Stimulated activated CD4-positive, alpha-beta T cell treated with anti-CD3 and anti-CD28 coated beads, TNF-alpha, amount 100 ng/mL, for 1 hour (primary cell): ENCODE measurements at regions not wholly inside any gene's neighbourhood (a gene's known extent, or its start where the extent isn't known, plus 50 kb on each side); places are given as distances from the start of the nearest gene placed in this dataset.

Experiments
- DNase-seq, 3 donors: peaks; one replicate each; pipeline ENCODE4 v3.0.0-alpha.2; 2020; ENCODE audit warnings: low read depth in 3 of 3, low spot score in 1 of 3

DNA sequence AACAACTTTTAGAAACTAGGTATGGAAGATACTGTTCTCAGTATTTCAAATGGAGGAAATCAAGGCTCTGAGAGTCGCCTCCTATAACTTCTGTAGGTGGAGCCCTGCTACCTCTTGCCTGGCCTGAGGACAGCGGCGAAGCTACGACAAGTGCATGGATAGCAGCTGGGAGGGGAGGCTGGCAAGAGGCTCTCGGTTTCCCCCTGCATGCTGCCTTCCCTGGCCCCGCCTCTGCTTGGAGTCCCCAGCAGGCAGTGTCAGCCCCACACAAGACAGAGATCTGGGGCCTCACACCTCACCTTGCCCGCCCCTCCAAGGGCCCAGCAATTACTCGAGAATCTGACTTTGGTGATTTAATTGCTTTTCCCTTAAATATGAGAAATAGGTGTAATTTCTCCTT lies 107.6 kb upstream of the POU3F3 start:
- DNase-seq = no peak

DNA sequence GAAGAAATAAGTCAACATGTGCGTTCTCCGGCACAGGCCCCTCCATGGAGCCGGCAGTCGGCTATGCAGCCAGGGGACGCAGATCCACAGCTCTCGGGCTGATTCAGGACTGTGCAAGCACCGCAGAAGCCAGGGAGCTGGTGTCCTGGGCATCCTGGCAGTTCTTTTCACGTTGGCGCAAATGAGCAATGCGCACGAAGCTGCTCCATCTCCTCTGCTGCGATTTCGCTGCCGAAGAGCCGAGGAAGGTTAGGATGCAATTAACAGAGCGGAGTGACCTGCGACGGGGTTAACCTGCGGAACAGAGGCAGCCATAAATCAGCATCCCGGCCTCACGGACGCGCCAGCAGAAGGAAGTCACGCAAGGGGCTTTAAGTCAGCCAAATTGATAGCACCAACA lies 107.1 kb upstream of the POU3F3 start:
- no peak for DNase-seq

- no peak for DNase-seq
These were observed 104.0 kb upstream of the POU3F3 start for GRCh38 chr2:104749856-104750460.

GRCh38 chr2:104752504-104752903 lies 101.4 kb upstream of the POU3F3 start:
- DNase-seq = no peak

GRCh38 chr2:104755026-104755878 lies 98.7 kb upstream of the POU3F3 start:
- no peak for DNase-seq

DNA sequence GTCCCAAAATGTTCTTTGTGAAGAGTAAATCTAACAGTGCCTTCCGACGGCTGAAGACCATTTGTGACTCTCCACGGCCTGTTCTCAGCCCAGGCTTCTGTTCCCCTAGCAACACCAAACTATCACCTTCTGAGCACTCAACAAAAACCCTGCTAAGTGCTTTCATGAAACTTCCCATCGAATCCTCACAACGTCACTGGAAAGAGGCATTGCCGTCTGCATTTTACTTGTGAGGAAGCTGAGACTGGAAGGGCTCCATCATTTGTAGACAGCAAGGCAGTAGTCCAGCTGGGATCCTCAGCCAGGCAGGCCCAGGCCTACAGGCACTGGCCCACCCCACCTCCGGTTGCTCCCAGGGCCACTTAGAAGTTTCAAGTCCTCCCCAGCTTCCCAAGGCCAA lies 97.8 kb upstream of the POU3F3 start:
- no peak for DNase-seq

GRCh38 chr2:104757056-104757455 lies 96.9 kb upstream of the POU3F3 start:
- DNase-seq = no peak

GRCh38 chr2:104758199-104758620 lies 95.7 kb upstream of the POU3F3 start:
- DNase-seq = no peak

GRCh38 chr2:104762031-104762430 lies 91.9 kb upstream of the POU3F3 start:
- DNase-seq = no peak

GRCh38 chr2:104766683-104767082 lies 87.2 kb upstream of the POU3F3 start:
- DNase-seq = no peak

DNA sequence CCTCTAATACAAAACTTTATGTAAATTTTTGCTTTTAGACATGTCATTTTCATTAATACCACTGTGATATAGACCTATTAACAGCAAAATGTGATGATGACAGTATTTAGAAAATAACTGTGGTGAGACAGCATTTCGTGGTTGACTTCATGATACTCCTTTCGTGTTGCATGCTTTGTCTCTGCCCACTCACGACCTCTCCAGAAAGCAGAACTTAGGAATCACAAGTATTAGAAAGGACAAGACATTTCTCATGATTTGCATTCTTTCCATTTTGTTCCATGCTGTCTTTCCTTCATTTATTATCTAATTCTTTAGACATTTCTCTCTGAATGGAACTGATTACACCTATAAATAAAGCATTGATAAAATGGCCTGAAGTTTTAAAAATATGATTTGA lies 85.2 kb upstream of the POU3F3 start:
- DNase-seq = no peak

DNA sequence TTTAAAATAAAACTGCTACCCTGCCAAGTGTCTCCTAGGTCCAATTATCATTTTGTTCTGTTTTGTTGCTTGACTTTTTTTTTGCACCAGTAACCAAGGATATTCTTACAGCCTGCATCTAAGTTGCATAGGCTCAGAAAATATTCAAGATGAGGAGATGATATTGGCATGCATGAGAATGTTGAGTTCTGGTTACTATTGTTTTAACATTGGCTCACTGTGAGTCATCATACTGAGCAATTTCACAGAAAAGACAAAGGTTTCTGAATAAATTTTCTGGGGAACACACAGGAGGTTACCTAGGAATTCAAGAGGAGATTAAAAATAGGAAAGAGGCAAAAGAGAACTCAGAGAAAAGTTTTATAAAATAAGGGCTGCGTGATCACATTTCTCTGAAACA lies 84.8 kb upstream of the POU3F3 start:
- DNase-seq = no peak

- no peak for DNase-seq
These were observed 80.9 kb upstream of the POU3F3 start for GRCh38 chr2:104772996-104773395.

DNA sequence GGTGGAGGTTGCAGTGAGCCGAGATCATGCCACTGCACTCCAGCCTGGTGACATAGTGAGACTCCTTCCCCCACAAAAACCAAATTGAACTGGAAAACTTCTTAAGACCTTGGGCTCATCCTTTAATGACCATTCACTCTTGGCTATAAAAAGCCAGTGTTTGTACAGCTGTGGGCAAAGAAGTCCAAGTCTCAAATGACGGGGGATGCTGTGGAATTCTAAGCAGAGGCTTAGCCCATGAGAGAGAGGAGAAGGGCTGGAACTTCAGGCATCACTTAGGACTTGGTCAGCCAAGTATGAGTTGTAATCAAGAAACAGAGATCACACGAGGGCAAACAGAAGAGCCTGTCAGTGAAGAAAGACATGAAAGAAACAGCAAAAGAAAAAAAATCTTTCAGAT lies 79.3 kb upstream of the POU3F3 start:
- no peak for DNase-seq

- DNase-seq = no peak
These were observed 76.2 kb upstream of the POU3F3 start for GRCh38 chr2:104777721-104778120.

DNA sequence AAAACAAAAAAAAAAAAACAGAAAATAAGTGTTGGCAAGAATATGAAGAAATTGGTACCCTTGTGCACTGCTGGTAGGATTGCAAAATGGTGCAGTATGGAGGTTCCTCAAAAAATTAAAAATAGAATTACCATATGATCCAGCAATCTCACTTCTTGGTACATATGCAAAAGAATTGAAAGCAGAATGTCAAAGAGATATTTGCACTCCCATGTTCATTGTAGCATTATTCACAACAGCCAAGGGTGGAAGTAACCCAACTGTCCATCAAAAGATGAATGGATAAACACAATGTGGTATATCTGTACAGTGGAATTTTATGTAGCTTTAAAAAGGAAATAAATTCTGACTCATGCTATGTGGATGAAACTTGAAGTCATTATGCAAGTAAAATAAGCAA lies 72.8 kb upstream of the POU3F3 start:
- DNase-seq = no peak

DNA sequence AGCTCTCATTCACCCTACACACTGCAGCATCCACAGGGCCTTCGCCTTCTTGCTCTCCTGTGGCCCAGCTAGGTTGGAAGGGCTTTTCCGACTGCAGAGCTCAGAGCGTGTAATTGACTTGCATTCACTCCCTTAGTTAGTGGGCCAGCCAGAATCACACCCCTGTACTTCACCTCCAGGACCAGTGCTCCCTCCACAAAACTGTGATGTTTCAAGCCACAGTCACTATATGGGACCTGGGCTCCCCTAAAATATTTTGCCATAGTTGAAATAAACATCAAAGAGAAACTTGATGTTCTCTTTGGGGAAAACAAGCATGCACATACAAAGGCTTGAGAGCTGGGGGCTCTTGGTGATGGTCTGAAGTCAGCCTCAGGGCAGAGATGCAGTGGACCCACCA lies 69.7 kb upstream of the POU3F3 start:
- DNase-seq = no peak

- DNase-seq = no peak
These were observed 67.7 kb upstream of the POU3F3 start for GRCh38 chr2:104786204-104786603.

- no peak for DNase-seq
These were observed 67.1 kb upstream of the POU3F3 start for GRCh38 chr2:104786821-104787220.

GRCh38 chr2:104787298-104788065 lies 66.4 kb upstream of the POU3F3 start:
- DNase-seq = no peak

DNA sequence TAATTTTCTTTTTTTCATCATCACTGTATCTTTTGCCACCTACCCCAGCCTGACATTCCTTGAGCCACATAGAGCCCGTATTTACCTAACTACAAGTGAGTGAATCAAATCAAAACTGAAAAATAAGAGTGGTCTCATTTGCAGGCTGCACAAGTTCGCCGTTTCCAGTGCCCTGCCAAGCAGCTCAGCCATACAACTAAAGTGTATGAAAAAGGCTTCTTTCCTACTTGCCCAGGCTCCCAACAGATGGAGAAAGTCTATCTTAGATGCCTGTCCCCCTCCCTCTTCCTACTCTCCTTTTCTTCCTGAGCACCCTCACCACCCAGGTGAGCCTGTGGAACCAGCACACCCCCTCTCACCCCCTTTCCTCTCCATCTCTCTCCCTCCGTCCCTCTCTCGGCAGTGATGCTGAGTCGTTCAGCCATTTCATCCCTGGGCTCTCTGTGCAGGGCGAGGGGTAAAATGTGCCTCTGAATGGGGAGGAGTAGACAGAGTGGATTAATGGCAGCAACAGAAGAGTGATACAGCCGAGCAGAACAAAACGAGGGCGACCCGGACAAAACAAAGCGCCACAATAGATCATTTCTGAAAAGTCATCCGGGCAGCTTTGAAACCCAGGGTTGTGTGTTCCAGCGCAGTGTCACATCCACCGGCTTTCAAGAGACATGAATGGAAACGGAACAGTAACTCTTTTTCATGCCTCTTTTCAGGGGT lies 65.0 kb upstream of the POU3F3 start:
- no peak for DNase-seq
